ENCODE measurements at regions not wholly inside any gene's neighbourhood (a gene's known extent, or its start where the extent isn't known, plus 50 kb on each side); places are given as distances from the start of the nearest gene placed in this dataset.

DNA sequence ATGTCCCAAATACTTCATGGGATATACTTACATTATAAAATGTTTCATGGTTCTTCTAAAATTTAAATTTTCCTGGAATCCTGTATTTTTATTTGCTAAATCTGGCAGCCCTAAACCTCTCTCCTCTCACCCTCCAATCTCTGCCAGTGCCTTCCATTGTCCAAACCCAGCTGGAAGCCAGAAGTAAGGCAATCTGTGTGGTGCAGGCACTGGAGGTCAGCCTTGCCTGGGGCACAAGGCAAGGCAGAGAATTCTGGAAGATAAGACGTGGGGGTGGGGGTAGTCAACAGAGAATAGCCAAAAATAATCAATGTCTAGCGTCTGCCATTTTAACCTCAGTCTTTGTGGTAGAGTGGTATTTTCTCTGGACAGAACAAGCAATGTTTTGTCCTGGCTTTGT, 381.7 kb downstream of the GPAM start:
- intact Hi-C loops (cut with micrococcal nuclease), result no loop called here

GRCh38 chr10:111804781-111805180, 378.8 kb downstream of the GPAM start:
- DNase-seq, result no peak
- Mint-ChIP-seq H3K36me3 (no peaks in the 10 kb centered on the region), H3K27me3 (ENCODE audit: low read depth in 2 of 2) (no peaks in the 10 kb centered on the region), H3K27ac (no peak overlapping the region), H3K4me1 (no peaks in the 10 kb centered on the region), H3K4me3 (no peak overlapping the region), H3K9me3 (peaks cover 3 to 7% of the 10 kb centered on the region in 2 donors)
- WGBS (ENCODE audit: insufficient coverage), result 78% methylated on average over 2 of the region's 3 CpGs
- Histone ChIP-seq H3K27ac (ENCODE audit: low read length) (no peak overlapping the region), H3K27me3 (ENCODE audit: control insufficient read depth, insufficient read depth, low read length) (no peaks in the 10 kb centered on the region), H3K4me1 (ENCODE audit: control insufficient read depth, insufficient read depth, low read length) (no peaks in the 10 kb centered on the region), H3K4me3 (ENCODE audit: low read length) (no peak overlapping the region), H3K9me3 (ENCODE audit: control insufficient read depth, insufficient read depth, low read length) (no peaks in the 10 kb centered on the region), H3K36me3 (ENCODE audit: control insufficient read depth, insufficient read depth, low read length) (no peaks in the 10 kb centered on the region)
- ATAC-seq, result no peak
- intact Hi-C loops (cut with micrococcal nuclease), result no loop called here
- TF ChIP-seq, protein P1, sequence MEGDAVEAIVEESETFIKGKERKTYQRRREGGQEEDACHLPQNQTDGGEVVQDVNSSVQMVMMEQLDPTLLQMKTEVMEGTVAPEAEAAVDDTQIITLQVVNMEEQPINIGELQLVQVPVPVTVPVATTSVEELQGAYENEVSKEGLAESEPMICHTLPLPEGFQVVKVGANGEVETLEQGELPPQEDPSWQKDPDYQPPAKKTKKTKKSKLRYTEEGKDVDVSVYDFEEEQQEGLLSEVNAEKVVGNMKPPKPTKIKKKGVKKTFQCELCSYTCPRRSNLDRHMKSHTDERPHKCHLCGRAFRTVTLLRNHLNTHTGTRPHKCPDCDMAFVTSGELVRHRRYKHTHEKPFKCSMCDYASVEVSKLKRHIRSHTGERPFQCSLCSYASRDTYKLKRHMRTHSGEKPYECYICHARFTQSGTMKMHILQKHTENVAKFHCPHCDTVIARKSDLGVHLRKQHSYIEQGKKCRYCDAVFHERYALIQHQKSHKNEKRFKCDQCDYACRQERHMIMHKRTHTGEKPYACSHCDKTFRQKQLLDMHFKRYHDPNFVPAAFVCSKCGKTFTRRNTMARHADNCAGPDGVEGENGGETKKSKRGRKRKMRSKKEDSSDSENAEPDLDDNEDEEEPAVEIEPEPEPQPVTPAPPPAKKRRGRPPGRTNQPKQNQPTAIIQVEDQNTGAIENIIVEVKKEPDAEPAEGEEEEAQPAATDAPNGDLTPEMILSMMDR (IDR thresholded peaks at IDR 0.05), result no peak

More for the DNA sequence above, 381.7 kb downstream of the GPAM start:
- Mint-ChIP-seq H3K36me3 (no peaks in the 10 kb centered on the region), H3K4me1 (no peaks in the 10 kb centered on the region), H3K27ac (no peak overlapping the region), H3K9me3 (peaks cover 3 to 5% of the 10 kb centered on the region in 2 donors), H3K4me3 (no peak overlapping the region), H3K27me3 (ENCODE audit: low read depth in 2 of 2) (no peaks in the 10 kb centered on the region)
- H3K9me3 ChIP-seq (ENCODE audit: control insufficient read depth, insufficient read depth, low read length), result no peaks in the 10 kb centered on the region
- no peaks in the 10 kb centered on the region for H3K36me3 ChIP-seq (ENCODE audit: control insufficient read depth, insufficient read depth, low read length)
- TF ChIP-seq, protein P1 (IDR thresholded peaks at IDR 0.05), result no peak
- 79% methylated on average over 2 of the region's 2 CpGs for WGBS (ENCODE audit: insufficient coverage)
- DNase-seq, result no peak
- no peaks in the 10 kb centered on the region for H3K27me3 ChIP-seq (ENCODE audit: control insufficient read depth, insufficient read depth, low read length)
- H3K4me1 ChIP-seq (ENCODE audit: control insufficient read depth, insufficient read depth, low read length), result no peaks in the 10 kb centered on the region
- ATAC-seq, result no peak
- H3K27ac ChIP-seq (ENCODE audit: low read length), result no peak overlapping the region
- no peak overlapping the region for H3K4me3 ChIP-seq (ENCODE audit: low read length)

- TF ChIP-seq, protein P1 (IDR thresholded peaks at IDR 0.05), result no peak
- no peaks in the 10 kb centered on the region for H3K9me3 ChIP-seq (ENCODE audit: control insufficient read depth, insufficient read depth, low read length)
- H3K4me1 Mint-ChIP-seq, result no peaks in the 10 kb centered on the region
- no peaks in the 10 kb centered on the region for H3K36me3 Mint-ChIP-seq
- H3K9me3 Mint-ChIP-seq, result peaks cover 4 to 8% of the 10 kb centered on the region in 2 donors
- H3K27ac ChIP-seq (ENCODE audit: low read length), result no peak overlapping the region
- no peak overlapping the region for H3K27ac Mint-ChIP-seq
- WGBS (ENCODE audit: insufficient coverage), result 79% methylated on average over 3 of the region's 3 CpGs
- no peak overlapping the region for H3K4me3 Mint-ChIP-seq
- no peak overlapping the region for H3K4me3 ChIP-seq (ENCODE audit: low read length)
- H3K36me3 ChIP-seq (ENCODE audit: control insufficient read depth, insufficient read depth, low read length), result no peaks in the 10 kb centered on the region
- no peaks in the 10 kb centered on the region for H3K4me1 ChIP-seq (ENCODE audit: control insufficient read depth, insufficient read depth, low read length)
- H3K27me3 Mint-ChIP-seq (ENCODE audit: low read depth in 2 of 2), result no peaks in the 10 kb centered on the region
- intact Hi-C loops (cut with micrococcal nuclease), result no loop called here
- no peak for DNase-seq
- no peaks in the 10 kb centered on the region for H3K27me3 ChIP-seq (ENCODE audit: control insufficient read depth, insufficient read depth, low read length)
- no peak for ATAC-seq
Measured at GRCh38 chr10:111811517-111811916, 372.0 kb downstream of the GPAM start.

DNA sequence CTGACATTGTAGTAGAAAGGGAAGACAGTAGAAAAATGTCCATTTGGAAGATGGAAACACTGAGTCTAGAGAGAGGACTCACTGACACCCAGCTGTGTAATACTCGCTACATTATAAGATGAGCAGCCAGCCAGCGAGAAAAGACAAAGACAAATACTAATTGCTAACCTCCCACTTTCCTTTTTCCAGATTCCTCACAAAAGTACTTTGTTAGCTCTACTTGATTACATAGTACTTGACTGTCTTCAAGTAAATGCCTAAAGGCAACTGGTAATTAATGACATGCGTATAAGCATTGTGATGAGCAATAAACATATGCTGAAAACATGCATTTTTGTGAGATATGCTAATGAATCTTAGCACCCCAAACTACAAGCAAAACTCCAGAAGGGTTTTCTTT, 363.1 kb downstream of the GPAM start:
- Histone ChIP-seq H3K27me3 (ENCODE audit: control insufficient read depth, insufficient read depth, low read length) (no peaks in the 10 kb centered on the region), H3K4me1 (ENCODE audit: control insufficient read depth, insufficient read depth, low read length) (no peaks in the 10 kb centered on the region), H3K36me3 (ENCODE audit: control insufficient read depth, insufficient read depth, low read length) (no peaks in the 10 kb centered on the region), H3K4me3 (ENCODE audit: low read length) (no peak overlapping the region), H3K27ac (ENCODE audit: low read length) (no peak overlapping the region), H3K9me3 (ENCODE audit: control insufficient read depth, insufficient read depth, low read length) (no peaks in the 10 kb centered on the region)
- Mint-ChIP-seq H3K4me3 (no peak overlapping the region), H3K36me3 (no peaks in the 10 kb centered on the region), H3K9me3 (peaks cover 2 to 3% of the 10 kb centered on the region in 2 donors), H3K27ac (no peak overlapping the region), H3K4me1 (no peaks in the 10 kb centered on the region), H3K27me3 (ENCODE audit: low read depth in 2 of 2) (no peaks in the 10 kb centered on the region)
- intact Hi-C loops (cut with micrococcal nuclease), result no loop called here
- ATAC-seq, result no peak
- WGBS (ENCODE audit: insufficient coverage), result 87% methylated on average over 2 of the region's 3 CpGs
- TF ChIP-seq, protein P1 (IDR thresholded peaks at IDR 0.05), result no peak
- DNase-seq, result no peak
